SK-N-SH treated with all-trans-retinoic acid at 6 μM for 48 hours (cell line): ENCODE measurements at regions not wholly inside any gene's neighbourhood (a gene's known extent, or its start where the extent isn't known, plus 50 kb on each side); places are given as distances from the start of the nearest gene placed in this dataset.

Source experiments
- ATAC-seq: fragments of 200-7000 bp; cut with Tn5 transposase; 3 replicates; pipeline ENCODE4 v1.9.1; 2020; ENCODE audit warnings: mild to moderate bottlenecking, moderate library complexity
- ARNTL ChIP-seq: fragments of 450-650 bp; formaldehyde crosslinking; IDR thresholded peaks from 2 replicates; pipeline ENCODE4 v1.5.0; 2020; ENCODE audit warnings: low read depth, mild to moderate bottlenecking, moderate library complexity, borderline replicate concordance
- BACH2 ChIP-seq: fragments of 250-450 bp; sonication (Bioruptor Pico); IDR thresholded peaks from 2 replicates; pipeline ENCODE4 v1.9.0; 2021; ENCODE audit warnings: mild to moderate bottlenecking, borderline replicate concordance
- CSDC2 ChIP-seq: fragments of 250-450 bp; sonication (Bioruptor Pico); IDR thresholded peaks from 2 replicates; pipeline ENCODE4 v1.5.0; 2020; ENCODE audit warnings: mild to moderate bottlenecking, moderate library complexity
- CSRNP3 ChIP-seq: fragments of 250-450 bp; sonication (Bioruptor Pico); IDR thresholded peaks from 2 replicates; pipeline ENCODE4 v1.5.1; 2021; ENCODE audit warnings: mild to moderate bottlenecking, moderate library complexity
- ESRRG ChIP-seq: fragments of 250-450 bp; sonication (Bioruptor Pico); IDR thresholded peaks from 2 replicates; pipeline ENCODE4 v1.6.1; 2021; ENCODE audit warnings: mild to moderate bottlenecking
- GLIS3 ChIP-seq: fragments of 250-450 bp; sonication (Bioruptor Pico); IDR thresholded peaks from 2 replicates; pipeline ENCODE4 v1.5.0; 2020; ENCODE audit warnings: mild to moderate bottlenecking, moderate library complexity
- ISL1 ChIP-seq: fragments of 250-450 bp; sonication (Bioruptor Pico); IDR thresholded peaks from 2 replicates; pipeline ENCODE4 v2.1.2; 2022; ENCODE audit warnings: mild to moderate bottlenecking, moderate library complexity
- OSR1 ChIP-seq: fragments of 250-450 bp; sonication (Bioruptor Pico); IDR thresholded peaks from 2 replicates; pipeline ENCODE4 v1.8.0; 2022; ENCODE audit warnings: moderate library complexity, mild to moderate bottlenecking, inconsistent platforms
- PATZ1 ChIP-seq: fragments of 250-450 bp; sonication (Bioruptor Pico); IDR thresholded peaks from 2 replicates; pipeline ENCODE4 v1.8.0; 2020; ENCODE audit warnings: mild to moderate bottlenecking, moderate library complexity, borderline replicate concordance
- PPARA ChIP-seq: fragments of 250-450 bp; sonication (Bioruptor Pico); IDR thresholded peaks from 2 replicates; pipeline ENCODE4 v1.5.0; 2020; ENCODE audit warnings: mild to moderate bottlenecking, borderline replicate concordance
- RARB ChIP-seq: fragments of 250-450 bp; sonication (Bioruptor Pico); IDR thresholded peaks from 2 replicates; pipeline ENCODE4 v1.8.0; 2021; ENCODE audit warnings: mild to moderate bottlenecking, moderate library complexity
- SNAI2 ChIP-seq: fragments of 250-450 bp; sonication (Bioruptor Pico); IDR thresholded peaks from 2 replicates; pipeline ENCODE4 v1.5.0; 2020; ENCODE audit warnings: mild to moderate bottlenecking, moderate library complexity
- TCF4 ChIP-seq: fragments of 250-450 bp; sonication (Bioruptor Pico); IDR thresholded peaks from 2 replicates; pipeline ENCODE4 v1.8.0; 2021; ENCODE audit warnings: mild to moderate bottlenecking, moderate library complexity, borderline replicate concordance
- TOX ChIP-seq: fragments of 250-450 bp; sonication (Bioruptor Pico); IDR thresholded peaks from 2 replicates; pipeline ENCODE4 v1.8.0; 2021; ENCODE audit warnings: mild to moderate bottlenecking, moderate library complexity, borderline replicate concordance
- TSHZ2 ChIP-seq: fragments of 250-450 bp; sonication (Bioruptor Pico); IDR thresholded peaks from 2 replicates; pipeline ENCODE4 v1.5.0; 2020; ENCODE audit warnings: mild to moderate bottlenecking, moderate library complexity
- ZC3H10 ChIP-seq: fragments of 250-450 bp; sonication (Bioruptor Pico); IDR thresholded peaks from 2 replicates; pipeline ENCODE4 v1.5.1; 2021; ENCODE audit warnings: mild to moderate bottlenecking, moderate library complexity
- ZFP3 ChIP-seq: fragments of 250-450 bp; sonication (Bioruptor Pico); IDR thresholded peaks from 2 replicates; pipeline ENCODE4 v1.5.0; 2020; ENCODE audit warnings: mild to moderate bottlenecking, moderate library complexity
- ZFP30 ChIP-seq: fragments of 450-650 bp; formaldehyde crosslinking; IDR thresholded peaks from 2 replicates; pipeline ENCODE4 v1.5.0; 2022; ENCODE audit warnings: mild to moderate bottlenecking, moderate library complexity
- ZNF70 ChIP-seq: fragments of 450-650 bp; formaldehyde crosslinking; IDR thresholded peaks from 2 replicates; pipeline ENCODE4 v1.5.0; 2020; ENCODE audit warnings: mild to moderate bottlenecking, moderate library complexity
- ZNF8 ChIP-seq: fragments of 450-650 bp; formaldehyde crosslinking; IDR thresholded peaks from 2 replicates; pipeline ENCODE4 v1.5.0; 2020; ENCODE audit warnings: mild to moderate bottlenecking, moderate library complexity
- TF ChIP-seq, protein P1 (sequence below): fragments of 250-450 bp; sonication (Bioruptor Pico); IDR thresholded peaks from 2 replicates; pipeline ENCODE4 v1.8.0; 2021; ENCODE audit warnings: low read depth, mild to moderate bottlenecking, moderate library complexity, borderline replicate concordance

DNA sequence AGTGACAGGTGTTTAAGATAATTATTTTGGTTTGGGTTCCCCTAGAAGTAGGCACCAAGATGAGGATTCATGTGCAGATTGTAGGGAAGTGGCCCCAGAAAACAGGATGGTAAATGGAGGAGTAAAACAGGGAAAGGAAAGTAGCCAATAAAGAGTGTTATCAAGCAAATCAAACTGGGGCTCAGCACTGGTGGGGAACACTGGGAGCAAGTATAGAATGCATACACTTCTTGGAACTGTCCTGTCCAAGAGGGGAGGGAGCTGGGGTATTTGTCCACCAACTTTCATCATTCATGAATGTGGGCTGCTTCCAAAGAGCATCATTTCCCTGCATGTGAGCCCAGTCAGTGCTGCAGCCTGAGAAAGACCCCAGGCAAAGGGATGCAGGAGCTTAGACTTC is 215.7 kb upstream of the IRX5 start:
- no peak for ATAC-seq
- TF ChIP-seq BACH2 (CRISPR knock-in tag): no peak
- TF ChIP-seq TSHZ2 (CRISPR knock-in tag): no peak
- no peak for TF ChIP-seq TCF4 (CRISPR knock-in tag)
- no peak for TF ChIP-seq ZC3H10 (CRISPR knock-in tag)
- no peak for TF ChIP-seq ZFP3
- no peak for TF ChIP-seq ISL1
- no peak for TF ChIP-seq GLIS3
- TF ChIP-seq SNAI2: no peak
- TF ChIP-seq PPARA (CRISPR knock-in tag): no peak
- TF ChIP-seq CSRNP3 (CRISPR knock-in tag): no peak
- TF ChIP-seq ARNTL (CRISPR knock-in tag): no peak
- TF ChIP-seq OSR1 (CRISPR knock-in tag): no peak
- TF ChIP-seq TOX (CRISPR knock-in tag): no peak
- TF ChIP-seq RARB (CRISPR knock-in tag): no peak
- no peak for TF ChIP-seq ESRRG (CRISPR knock-in tag)
- TF ChIP-seq CSDC2 (CRISPR knock-in tag): no peak
- TF ChIP-seq, protein P1, sequence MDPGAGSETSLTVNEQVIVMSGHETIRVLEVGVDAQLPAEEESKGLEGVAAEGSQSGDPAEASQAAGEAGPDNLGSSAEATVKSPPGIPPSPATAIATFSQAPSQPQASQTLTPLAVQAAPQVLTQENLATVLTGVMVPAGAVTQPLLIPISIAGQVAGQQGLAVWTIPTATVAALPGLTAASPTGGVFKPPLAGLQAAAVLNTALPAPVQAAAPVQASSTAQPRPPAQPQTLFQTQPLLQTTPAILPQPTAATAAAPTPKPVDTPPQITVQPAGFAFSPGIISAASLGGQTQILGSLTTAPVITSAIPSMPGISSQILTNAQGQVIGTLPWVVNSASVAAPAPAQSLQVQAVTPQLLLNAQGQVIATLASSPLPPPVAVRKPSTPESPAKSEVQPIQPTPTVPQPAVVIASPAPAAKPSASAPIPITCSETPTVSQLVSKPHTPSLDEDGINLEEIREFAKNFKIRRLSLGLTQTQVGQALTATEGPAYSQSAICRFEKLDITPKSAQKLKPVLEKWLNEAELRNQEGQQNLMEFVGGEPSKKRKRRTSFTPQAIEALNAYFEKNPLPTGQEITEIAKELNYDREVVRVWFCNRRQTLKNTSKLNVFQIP (CRISPR knock-in tag): no peak
- TF ChIP-seq ZNF8 (CRISPR knock-in tag): no peak

GRCh38 chr16:54712866-54713265 is 217.8 kb upstream of the IRX5 start:
- TF ChIP-seq ARNTL (CRISPR knock-in tag) (no peak), BACH2 (CRISPR knock-in tag) (no peak), ZFP30 (CRISPR knock-in tag) (no peak), SNAI2 (no peak), OSR1 (CRISPR knock-in tag) (no peak), ZC3H10 (CRISPR knock-in tag) (no peak), ZNF8 (CRISPR knock-in tag) (no peak), CSDC2 (CRISPR knock-in tag) (no peak), TCF4 (CRISPR knock-in tag) (no peak), TOX (CRISPR knock-in tag) (no peak), CSRNP3 (CRISPR knock-in tag) (no peak), ZNF70 (CRISPR knock-in tag) (no peak), TSHZ2 (CRISPR knock-in tag) (no peak), PATZ1 (CRISPR knock-in tag) (no peak), ESRRG (CRISPR knock-in tag) (no peak)
- ATAC-seq: no peak
